ENCODE measurements at regions not wholly inside any gene's neighbourhood (a gene's known extent, or its start where the extent isn't known, plus 50 kb on each side); places are given as distances from the start of the nearest gene placed in this dataset.

GRCh38 chr1:116257341-116257767, 115.7 kb upstream of the ATP1A1 start:
- TF ChIP-seq MBD2 (IDR thresholded peaks at IDR 0.05; ENCODE audit: borderline replicate concordance, low read depth): no peak
- TF ChIP-seq PRMT5 (CRISPR knock-in tag; IDR thresholded peaks at IDR 0.05): no peak
- TF ChIP-seq POLR3G (IDR thresholded peaks at IDR 0.05; ENCODE audit: extremely low read depth, insufficient read length, insufficient replicate concordance): no peak
- TF ChIP-seq ADNP (tag; IDR thresholded peaks at IDR 0.05): no peak
- no peak for TF ChIP-seq ARID1B (IDR thresholded peaks at IDR 0.05)
- no peak for TF ChIP-seq TBP (optimal IDR thresholded peaks at IDR 0.05; ENCODE audit: low read depth, low read length)
- peaks cover 18 to 26% of the 10 kb centered on the region in 2 experiments for H3K27me3 ChIP-seq (ENCODE audit: control insufficient read depth in 2 of 2, insufficient read depth in 2 of 2, low read length in 2 of 2)
- H3K4me2 ChIP-seq (ENCODE audit: insufficient read depth, low read length): no peak overlapping the region
- FAIRE-seq (no peak), DNase-seq (ENCODE audit: extremely low read depth in 1 of 4, low spot score in 3 of 4) (no peak), ATAC-seq (no peak)
- 2% methylated on average over 3 of the region's 3 CpGs for WGBS (ENCODE audit: insufficient coverage, low coverage, missing lambda C conversion rate)
- BruUV-seq (replicated peaks): no TSS peak
- H2AFZ ChIP-seq (ENCODE audit: low read depth, low read length): no peak overlapping the region
- no peaks in the 10 kb centered on the region; a peak in 1 of 5 replicates for H3K4me1 ChIP-seq (replicated peaks in 1 of 2; ENCODE audit: control insufficient read depth in 2 of 2, insufficient read depth in 2 of 2, low read length in 2 of 2)
- H3K9me1 ChIP-seq (ENCODE audit: control insufficient read depth, insufficient read depth, low read length): no peaks in the 10 kb centered on the region
- H3K9me3 ChIP-seq (replicated peaks; ENCODE audit: control insufficient read depth, insufficient read depth, low read depth, low read length): no peaks in the 10 kb centered on the region
- H3K4me3 ChIP-seq: no peak overlapping the region
- in situ Hi-C loops (cut with MboI) (no loop called here), intact Hi-C loops (cut with micrococcal nuclease) (no loop called here)
- ChIA-PET CTCF (ENCODE audit: low intra/inter-chr PET ratio) (no interaction called here), POLR2A (no interaction called here)
- H3K27ac ChIP-seq (ENCODE audit: extremely low read depth, low read depth, low read length): no peak overlapping the region
- H4K20me1 ChIP-seq (replicated peaks; ENCODE audit: control insufficient read depth, insufficient read depth, low read length): no peaks in the 10 kb centered on the region
- H3K36me3 ChIP-seq (ENCODE audit: control insufficient read depth, insufficient read depth, low read length): no peaks in the 10 kb centered on the region
- no peaks in the 10 kb centered on the region for H3K79me2 ChIP-seq (ENCODE audit: control insufficient read depth, insufficient read depth, low read length)
- H3K9ac ChIP-seq (ENCODE audit: insufficient read depth in 1 of 2, low read depth in 2 of 2, low read length in 2 of 2): no peak overlapping the region

- H3K9me3 ChIP-seq (replicated peaks; ENCODE audit: control insufficient read depth, insufficient read depth, low read depth, low read length): no peaks in the 10 kb centered on the region
- 5% methylated on average over 3 of the region's 3 CpGs for WGBS (ENCODE audit: insufficient coverage, low coverage, missing lambda C conversion rate)
- no peaks in the 10 kb centered on the region for H3K79me2 ChIP-seq (ENCODE audit: control insufficient read depth, insufficient read depth, low read length)
- H3K4me1 ChIP-seq (replicated peaks in 1 of 2; ENCODE audit: control insufficient read depth in 2 of 2, insufficient read depth in 2 of 2, low read length in 2 of 2): no peaks in the 10 kb centered on the region; a peak in 1 of 5 replicates
- no peak overlapping the region for H2AFZ ChIP-seq (ENCODE audit: low read depth, low read length)
- FAIRE-seq (no peak), ATAC-seq (no peak), DNase-seq (ENCODE audit: extremely low read depth in 1 of 4, low spot score in 3 of 4) (no peak)
- no peaks in the 10 kb centered on the region for H3K36me3 ChIP-seq (ENCODE audit: control insufficient read depth, insufficient read depth, low read length)
- ChIA-PET POLR2A (no interaction called here), CTCF (ENCODE audit: low intra/inter-chr PET ratio) (no interaction called here)
- H4K20me1 ChIP-seq (replicated peaks; ENCODE audit: control insufficient read depth, insufficient read depth, low read length): no peaks in the 10 kb centered on the region
- H3K27ac ChIP-seq (ENCODE audit: extremely low read depth, low read depth, low read length): no peak overlapping the region
- no peak overlapping the region for H3K9ac ChIP-seq (ENCODE audit: insufficient read depth in 1 of 2, low read depth in 2 of 2, low read length in 2 of 2)
- intact Hi-C loops (cut with micrococcal nuclease): no loop called here
- in situ Hi-C loops (cut with MboI): no loop called here
- peaks cover 18 to 31% of the 10 kb centered on the region in 2 experiments for H3K27me3 ChIP-seq (ENCODE audit: control insufficient read depth in 2 of 2, insufficient read depth in 2 of 2, low read length in 2 of 2)
- BruUV-seq (replicated peaks): no TSS peak
- no peaks in the 10 kb centered on the region for H3K9me1 ChIP-seq (ENCODE audit: control insufficient read depth, insufficient read depth, low read length)
- no peak overlapping the region for H3K4me2 ChIP-seq (ENCODE audit: insufficient read depth, low read length)
- no peak overlapping the region for H3K4me3 ChIP-seq
- TF ChIP-seq ATF4 (CRISPR knock-in tag; IDR thresholded peaks at IDR 0.05) (no peak), HDAC1 (IDR thresholded peaks at IDR 0.05) (no peak), KDM5B (IDR thresholded peaks at IDR 0.05; ENCODE audit: insufficient replicate concordance, low read depth, low read length) (no peak), TRIM25 (IDR thresholded peaks at IDR 0.05; ENCODE audit: borderline replicate concordance) (no peak), ERF (CRISPR knock-in tag; IDR thresholded peaks at IDR 0.05) (no peak), DACH1 (IDR thresholded peaks at IDR 0.05; ENCODE audit: partially characterized antibody) (no peak), NR4A1 (CRISPR knock-in tag; IDR thresholded peaks at IDR 0.05) (no peak), NR4A1 (tag; IDR thresholded peaks at IDR 0.05) (no peak), ILF3 (IDR thresholded peaks at IDR 0.05; ENCODE audit: borderline replicate concordance) (no peak), HDAC2 (IDR thresholded peaks at IDR 0.05) (no peak), ZC3H4 (CRISPR knock-in tag; IDR thresholded peaks at IDR 0.05; ENCODE audit: borderline replicate concordance) (no peak), CBFA2T2 (conservative IDR thresholded peaks at IDR 0.05) (no peak)
Observed at GRCh38 chr1:116257836-116258235, 115.2 kb upstream of the ATP1A1 start.

All from K562 (cell line).